Esophagus muscularis mucosa (tissue), 4 donors: ENCODE measurements at regions not wholly inside any gene's neighbourhood (a gene's known extent, or its start where the extent isn't known, plus 50 kb on each side); places are given as distances from the start of the nearest gene placed in this dataset.

Experiments
- EP300 ChIP-seq: sonication (generic); formaldehyde crosslinking; IDR thresholded peaks from one replicate; pipeline ENCODE4 v1.6.1; 2017; ENCODE audit warnings: antibody characterized with exemption
- POLR2A ChIP-seq: fragments of 450-650 bp; IDR thresholded peaks from one replicate; pipeline ENCODE4 v1.6.1; 2017; ENCODE audit warnings: antibody characterized with exemption, moderate library complexity, mild to moderate bottlenecking, low read depth
- POLR2AphosphoS5 ChIP-seq, 2 donors: sonication (generic); formaldehyde crosslinking; IDR thresholded peaks; one replicate each; pipeline ENCODE4 v1.6.1; 2017; ENCODE audit warnings: antibody characterized with exemption in 2 of 2
- TF ChIP-seq, protein P1 (sequence below), 3 experiments: fragments of 200-600 bp in 2 of 3; fragments of 450-650 bp in 1 of 3; sonication (generic) in 2 of 3; IDR thresholded peaks; one replicate each; pipeline ENCODE4 v1.5.1; 2017 to 2019; ENCODE audit warnings: antibody characterized with exemption in 3 of 3, mild to moderate bottlenecking in 2 of 3, moderate library complexity in 1 of 3

DNA sequence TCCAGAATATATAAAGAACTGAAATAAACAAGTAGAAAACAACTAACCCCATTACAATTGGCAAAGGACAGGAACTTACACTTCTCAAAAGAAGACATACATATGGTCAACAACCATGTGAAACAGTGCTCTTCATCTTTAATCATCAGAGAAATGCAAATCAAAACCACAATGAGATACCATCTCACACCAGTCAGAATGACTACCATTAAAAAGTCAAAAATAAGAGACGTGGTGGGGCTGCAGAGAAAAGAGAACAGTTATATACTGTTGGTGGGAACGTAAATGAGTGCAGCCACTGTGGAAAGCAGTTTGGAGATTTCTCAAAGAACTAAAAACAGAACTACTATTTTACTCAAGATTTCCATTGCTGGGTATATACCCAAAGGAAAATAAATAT is 1696.3 kb upstream of the TMEFF2 start:
- no peak for TF ChIP-seq POLR2AphosphoS5 (IDR thresholded peaks at IDR 0.05)
- TF ChIP-seq POLR2A: no peak
- TF ChIP-seq, protein P1, sequence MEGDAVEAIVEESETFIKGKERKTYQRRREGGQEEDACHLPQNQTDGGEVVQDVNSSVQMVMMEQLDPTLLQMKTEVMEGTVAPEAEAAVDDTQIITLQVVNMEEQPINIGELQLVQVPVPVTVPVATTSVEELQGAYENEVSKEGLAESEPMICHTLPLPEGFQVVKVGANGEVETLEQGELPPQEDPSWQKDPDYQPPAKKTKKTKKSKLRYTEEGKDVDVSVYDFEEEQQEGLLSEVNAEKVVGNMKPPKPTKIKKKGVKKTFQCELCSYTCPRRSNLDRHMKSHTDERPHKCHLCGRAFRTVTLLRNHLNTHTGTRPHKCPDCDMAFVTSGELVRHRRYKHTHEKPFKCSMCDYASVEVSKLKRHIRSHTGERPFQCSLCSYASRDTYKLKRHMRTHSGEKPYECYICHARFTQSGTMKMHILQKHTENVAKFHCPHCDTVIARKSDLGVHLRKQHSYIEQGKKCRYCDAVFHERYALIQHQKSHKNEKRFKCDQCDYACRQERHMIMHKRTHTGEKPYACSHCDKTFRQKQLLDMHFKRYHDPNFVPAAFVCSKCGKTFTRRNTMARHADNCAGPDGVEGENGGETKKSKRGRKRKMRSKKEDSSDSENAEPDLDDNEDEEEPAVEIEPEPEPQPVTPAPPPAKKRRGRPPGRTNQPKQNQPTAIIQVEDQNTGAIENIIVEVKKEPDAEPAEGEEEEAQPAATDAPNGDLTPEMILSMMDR (IDR thresholded peaks at IDR 0.05): no peak
- TF ChIP-seq EP300: no peak
